Activated CD4-positive, alpha-beta T cell treated with anti-CD3 and anti-CD28 coated beads for 24 hours (primary cell): ENCODE measurements at regions not wholly inside any gene's neighbourhood (a gene's known extent, or its start where the extent isn't known, plus 50 kb on each side); places are given as distances from the start of the nearest gene placed in this dataset.
"Not testable (repeated sequence)": the region's sequence is repeated elsewhere in the genome, so short reads cannot be mapped to it uniquely, and the experiment has no call there.

Source experiments
- DNase-seq, 2 donors: peaks; one replicate each; pipeline ENCODE4 v3.0.0-alpha.2; 2020; ENCODE audit warnings: low read depth in 2 of 2

DNA sequence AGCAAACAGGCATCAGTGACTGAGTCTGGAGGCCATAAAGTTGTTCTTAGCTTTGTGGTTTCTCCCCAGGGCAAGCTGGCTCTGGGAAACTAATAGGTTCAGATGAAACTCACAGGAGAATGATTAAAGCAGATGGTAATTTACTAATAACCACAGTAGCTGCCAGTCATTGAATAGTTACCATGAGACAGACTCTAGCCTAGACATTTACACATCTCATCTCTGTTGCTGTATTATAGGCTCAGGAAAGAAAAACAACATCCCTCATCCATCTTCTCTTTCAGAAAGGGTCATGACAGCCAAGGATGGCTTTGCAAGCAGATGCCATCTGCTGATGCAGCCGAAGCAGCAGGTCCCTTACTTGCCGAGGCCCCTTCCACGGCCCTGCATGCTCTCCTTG lies 314.0 kb upstream of the ID2 start:
- DNase-seq = no peak

DNA sequence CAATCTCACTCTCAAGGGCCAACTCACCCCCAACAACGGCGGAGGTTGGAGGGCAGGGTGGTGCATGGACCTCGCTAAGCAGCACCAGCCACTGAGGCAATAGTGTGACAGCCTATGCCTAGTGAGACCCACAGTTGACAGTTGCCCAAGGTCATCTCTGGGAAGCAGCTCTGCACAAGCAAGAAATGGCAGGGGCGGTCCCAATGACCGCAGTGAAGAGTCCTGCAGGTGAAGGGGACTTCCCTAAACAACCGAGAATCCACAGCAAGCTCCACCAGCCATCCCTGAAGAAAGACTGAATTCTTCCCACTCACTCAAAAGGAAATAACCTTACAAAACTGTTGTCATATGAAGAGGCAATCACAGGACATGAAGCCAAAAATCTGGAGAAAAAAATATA lies 313.4 kb upstream of the ID2 start:
- no peak for DNase-seq

DNA sequence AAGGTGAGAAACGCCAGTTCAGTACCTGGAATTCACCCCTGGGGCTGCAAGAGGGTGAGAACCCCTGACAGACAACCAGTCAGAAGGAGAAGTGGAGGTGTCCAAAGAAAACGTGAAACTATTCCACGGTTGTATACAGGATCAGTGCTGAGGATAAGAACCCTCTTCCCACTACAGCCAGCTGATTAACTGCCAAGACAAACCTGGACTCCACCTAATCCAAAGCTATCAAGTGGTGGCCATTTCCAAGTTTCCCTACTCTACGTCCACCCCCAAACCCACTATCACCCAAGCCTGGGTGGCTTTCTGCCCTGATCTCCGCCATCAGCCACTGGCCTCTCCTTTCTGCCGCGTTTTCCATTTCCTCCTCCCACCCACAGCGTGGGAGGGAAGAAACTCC lies 312.3 kb upstream of the ID2 start:
- DNase-seq = no peak

DNA sequence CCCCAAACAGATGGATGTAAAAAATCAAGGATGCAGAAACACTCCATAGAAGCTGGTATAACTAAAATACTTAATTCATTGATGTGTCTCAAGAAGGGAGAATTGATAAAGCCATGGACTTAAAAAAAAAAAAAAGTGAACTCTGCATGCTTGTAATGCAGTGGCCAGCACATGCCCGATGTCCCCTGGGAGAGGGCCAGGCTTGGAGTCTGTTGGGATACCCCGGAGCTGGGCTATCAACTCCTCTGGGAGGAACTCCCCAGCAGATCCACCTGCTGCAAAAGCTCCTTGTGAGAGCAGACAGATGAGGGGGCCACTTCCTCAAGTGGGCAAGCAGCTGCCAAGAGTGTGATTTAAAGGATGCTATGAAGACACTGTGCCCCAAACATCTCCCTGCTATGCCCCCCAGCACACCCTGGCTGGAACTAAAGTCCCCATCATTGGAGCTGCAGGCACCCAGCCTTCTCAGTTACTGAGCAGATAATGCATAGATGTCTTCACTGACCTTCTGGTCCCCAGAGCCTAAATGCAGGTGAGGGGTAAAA lies 311.5 kb upstream of the ID2 start:
- no peak for DNase-seq

DNA sequence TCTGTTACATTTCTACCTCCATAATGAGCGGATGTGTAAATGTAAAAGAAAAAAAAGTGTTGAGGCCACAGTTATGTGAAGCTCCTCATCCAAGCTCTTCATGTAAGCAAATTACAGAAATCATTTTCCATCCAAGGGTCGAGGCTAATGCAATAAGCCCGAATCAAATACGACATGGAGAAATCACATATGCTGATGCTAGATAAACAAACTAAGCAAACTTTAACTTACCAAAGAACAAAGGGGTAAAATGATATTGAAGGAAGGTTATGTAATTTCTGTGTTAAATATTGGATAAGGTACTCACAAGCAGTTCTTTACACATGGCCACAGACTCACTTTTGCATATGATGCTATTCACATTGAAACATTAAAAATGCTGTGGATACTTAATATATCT lies 310.2 kb upstream of the ID2 start:
- no peak for DNase-seq

DNA sequence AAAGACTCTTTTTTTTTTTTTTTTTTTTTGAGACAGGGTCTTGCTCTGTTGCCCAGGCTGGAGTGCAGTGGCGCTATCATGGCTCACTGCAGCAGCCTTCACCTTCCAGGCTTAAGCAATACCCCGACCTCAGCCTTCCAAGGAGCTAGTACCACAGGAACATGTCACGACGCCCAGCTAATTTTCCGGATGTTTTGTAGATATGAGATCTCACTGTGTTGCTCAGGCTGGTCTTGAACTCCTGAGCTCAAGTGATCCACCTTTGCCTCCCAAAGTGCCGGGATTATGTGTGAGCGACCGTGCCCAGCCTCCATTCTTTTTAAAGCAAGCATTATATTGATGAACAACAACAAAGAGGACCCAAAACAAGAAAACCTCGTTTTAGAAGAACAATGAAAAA lies 307.1 kb upstream of the ID2 start:
- DNase-seq = no peak

DNA sequence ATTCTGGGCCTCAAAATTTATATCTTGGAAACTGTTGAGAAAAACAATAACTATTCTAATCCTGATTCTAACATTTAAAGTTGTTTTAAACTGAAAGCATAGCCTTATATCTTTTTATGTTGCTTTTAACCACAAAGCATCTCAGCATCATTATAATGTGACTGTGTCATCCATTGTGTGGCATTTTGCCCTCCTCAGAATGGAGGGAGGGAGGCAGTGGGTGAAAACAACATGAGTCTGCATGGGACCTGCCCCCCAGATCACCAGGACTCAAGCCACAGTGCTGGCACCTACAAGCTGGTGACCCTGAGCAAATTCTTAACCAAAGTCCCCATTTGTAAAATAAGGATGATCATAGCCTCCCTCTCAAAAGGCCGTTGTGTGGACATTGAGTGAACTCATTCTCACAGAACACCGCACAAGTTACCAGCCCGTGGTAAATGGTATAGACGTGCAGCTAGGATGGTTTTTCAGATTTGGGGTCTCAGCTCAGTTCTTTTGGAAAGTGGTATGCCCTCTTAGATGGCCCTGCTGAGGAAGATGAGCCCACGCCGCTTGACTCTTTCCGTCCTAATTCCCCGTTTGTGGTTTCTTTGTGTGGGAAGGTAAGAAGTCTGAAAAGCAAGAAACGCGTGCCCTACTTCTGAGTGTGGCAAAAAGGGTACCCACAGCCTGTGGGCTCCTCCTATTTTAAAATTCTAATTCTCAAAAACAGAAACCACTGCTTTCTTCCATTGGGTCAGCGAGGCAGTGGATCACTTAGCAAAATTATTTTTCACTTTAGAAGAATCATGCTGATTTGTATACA lies 305.0 kb upstream of the ID2 start:
- DNase-seq = no peak

DNA sequence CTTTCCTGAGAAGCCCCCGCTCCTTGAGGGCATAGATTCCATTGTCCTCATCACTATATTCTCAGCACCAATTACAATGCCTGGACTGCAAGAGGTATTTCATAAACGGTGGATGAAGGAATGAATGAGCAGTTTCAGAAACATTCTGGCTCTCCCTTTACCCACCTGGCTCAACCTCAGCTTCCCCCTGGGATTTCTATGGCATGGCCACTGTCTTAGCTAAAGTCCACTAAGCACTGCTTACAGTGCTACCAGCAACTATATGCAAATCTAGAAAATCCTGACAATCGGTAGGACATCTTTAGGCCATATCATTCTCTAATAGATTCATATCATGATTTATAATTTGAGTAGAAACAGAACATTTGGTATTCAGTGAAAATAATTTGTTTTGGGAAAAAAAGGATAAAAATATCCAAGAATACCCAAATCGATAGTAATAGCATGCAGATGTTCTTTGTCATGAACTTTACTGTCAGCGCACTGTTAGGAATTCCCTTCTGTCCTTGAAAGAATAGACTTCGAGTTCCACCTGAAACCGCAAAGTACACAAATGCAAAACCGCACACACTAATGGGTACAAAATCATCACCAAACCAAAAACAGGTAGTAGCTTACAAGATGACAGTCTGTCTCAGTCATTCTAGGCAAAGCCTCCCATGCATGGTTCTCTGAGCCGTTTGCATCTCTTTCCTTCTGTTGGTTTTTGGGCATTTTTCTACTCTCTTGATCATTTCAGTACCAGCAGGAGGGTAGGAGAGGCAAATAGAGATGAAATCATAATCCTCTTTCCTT lies 303.6 kb upstream of the ID2 start:
- DNase-seq = no peak

DNA sequence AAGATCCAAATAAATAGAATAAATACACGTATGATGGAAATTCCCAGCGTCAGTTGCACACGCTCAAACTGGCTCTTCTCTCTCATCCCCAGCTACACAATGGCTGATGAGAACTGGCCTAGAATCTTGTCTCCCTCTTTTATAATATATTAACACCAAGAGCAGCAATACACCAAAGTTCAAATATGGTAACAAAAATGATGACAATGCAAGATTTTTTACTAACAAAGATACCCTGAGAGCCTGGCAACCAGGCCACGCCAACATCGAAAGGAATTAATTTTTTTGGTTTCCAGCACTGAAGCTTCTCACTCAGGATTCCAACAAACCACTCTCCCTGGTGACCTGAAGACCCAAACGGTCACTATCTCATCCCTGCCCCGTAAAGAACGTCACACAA lies 302.7 kb upstream of the ID2 start:
- DNase-seq = no peak

DNA sequence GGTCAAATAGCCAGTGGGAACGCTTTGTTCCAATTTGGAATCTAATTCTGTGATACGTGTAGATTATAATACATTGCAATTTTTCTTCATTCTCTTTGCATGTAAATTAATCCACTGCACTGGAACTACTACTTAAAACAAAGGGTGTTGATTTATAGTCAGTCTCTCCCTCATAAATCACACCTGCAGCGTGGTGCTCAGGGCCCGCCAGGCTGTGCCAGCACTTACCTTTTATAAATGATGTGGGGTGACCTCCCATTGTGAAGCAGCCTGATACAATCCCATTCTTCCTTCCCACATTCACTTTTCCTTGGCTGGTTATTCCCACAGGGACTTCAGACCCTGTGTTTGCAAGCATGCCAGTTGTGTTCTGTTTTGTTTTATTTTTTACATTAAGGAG lies 302.3 kb upstream of the ID2 start:
- DNase-seq = no peak

DNA sequence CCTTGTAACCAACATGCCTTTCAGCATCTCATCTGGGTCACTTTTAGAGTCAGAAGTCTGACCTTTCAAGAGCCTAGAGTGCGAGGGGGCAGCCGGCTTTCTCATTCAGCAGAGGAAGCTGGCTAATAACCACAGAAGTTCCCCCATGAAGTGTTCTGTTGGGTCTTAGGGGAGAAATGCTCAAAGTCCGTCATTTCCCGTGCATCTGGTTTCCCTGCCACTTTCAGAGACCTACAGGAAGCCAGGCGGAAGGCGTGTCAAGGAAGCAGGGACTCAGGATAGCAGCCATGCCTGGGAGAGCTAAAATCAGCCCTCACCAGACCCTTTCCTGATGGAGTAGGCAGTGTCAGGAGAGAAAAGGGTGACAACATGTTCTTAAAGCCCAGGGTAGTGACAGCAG lies 301.8 kb upstream of the ID2 start:
- no peak for DNase-seq

DNA sequence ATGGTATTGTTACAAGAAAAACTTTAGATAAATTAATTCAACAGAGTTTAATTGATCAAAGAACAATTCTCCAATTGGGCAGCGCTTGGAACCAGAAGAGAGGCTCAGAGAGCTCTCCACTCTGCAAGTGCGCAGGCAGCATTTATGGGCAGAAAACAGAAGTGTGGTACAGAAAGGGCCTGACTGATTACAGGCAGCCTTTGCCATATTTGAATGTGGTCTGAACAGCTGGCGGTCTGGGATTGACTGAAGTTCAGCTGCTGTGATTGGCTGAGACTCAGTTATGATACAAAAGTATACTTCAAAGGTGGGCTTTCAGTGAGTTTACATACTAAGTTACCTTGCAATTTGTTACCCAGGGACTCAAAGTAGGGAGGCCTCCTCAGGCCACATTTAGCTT lies 301.3 kb upstream of the ID2 start:
- no peak for DNase-seq

DNA sequence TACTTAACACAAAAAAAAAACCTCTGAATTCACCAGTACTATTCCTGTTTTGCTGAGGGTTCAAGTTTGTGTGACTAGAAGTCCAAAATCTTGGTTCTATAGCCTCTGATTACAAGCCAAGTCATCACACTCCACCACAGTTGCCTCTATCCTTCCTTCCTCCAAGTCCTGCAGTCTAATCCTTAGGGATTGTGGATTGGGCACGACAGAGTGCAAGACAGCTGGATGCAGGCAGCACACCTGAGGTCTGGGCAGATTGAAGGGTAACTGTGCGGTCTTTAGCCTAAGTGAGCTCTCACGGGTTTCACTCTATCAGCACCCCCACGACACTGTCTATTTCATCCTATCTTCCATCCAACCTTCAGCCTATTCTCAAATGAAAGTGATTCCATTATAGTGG lies 299.4 kb upstream of the ID2 start:
- DNase-seq = no peak

DNA sequence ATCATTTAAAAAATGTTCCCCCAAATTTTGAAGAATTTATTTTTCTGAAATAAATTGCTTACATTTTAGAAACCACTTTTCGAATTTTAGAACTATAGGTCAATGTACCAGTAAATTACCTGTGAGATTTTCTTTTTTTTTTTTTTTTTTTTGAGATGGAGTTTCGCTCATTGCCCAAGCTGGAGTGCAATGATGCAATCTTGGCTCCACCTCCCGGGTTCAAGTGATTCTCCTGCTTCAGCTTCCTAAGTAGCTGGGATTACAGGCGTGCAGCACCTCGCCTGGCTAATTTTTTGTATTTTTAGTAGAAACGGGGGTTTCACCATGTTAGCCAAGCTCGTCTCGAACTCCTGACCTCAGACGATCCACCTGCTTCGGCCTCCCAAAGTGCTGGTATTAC lies 295.1 kb upstream of the ID2 start:
- DNase-seq = not testable (repeated sequence)

DNA sequence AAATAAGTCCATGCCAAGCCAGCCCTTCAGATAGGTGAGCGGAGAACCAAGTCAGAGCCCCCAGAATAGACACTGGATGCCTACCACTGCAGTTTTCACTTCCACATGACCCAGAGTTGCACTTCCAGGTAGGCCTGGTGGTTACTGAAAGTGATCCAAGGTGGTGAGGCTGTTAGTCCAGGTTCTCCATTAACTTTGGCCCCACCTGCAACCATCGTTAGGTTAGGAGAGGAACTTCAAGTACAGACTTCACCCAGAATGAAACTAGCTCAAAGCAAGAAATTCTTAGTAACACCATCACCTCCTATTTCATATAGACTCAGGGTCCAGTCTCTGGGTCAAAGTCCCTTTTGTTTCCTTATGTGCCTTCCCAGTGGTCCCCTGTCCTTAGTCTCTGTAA lies 293.1 kb upstream of the ID2 start:
- no peak for DNase-seq

DNA sequence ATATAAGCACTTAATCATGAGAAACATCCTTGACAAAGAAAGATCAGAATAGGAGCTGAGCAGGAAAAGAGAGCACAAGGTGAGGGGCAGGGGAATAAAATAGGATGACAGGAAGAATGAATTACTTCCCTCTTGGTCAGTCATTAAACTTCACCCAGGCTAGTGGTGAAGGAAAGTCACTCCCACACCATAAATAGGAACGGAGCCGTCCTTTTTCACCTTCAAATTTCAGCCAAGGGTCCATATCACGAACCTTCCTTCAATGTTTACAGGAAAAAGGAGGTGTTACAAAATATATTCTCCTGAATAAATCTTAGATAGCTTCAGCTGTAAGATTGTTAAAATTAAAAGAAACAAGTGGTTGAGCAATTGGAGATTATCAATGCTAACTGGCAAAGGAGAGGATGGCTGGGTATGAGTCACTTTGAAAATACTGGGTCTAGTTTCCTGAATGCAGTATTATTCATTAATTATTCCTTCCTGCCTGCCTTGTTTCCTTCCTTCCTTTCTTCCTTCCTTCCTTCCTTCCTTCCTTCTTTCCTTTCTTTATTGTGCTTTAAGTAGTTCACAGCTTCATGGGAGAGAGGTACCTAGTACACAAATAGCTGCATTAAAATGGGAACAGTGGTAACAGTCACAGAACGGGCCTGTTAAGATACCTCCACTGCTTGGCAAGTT lies 292.3 kb upstream of the ID2 start:
- no peak for DNase-seq

DNA sequence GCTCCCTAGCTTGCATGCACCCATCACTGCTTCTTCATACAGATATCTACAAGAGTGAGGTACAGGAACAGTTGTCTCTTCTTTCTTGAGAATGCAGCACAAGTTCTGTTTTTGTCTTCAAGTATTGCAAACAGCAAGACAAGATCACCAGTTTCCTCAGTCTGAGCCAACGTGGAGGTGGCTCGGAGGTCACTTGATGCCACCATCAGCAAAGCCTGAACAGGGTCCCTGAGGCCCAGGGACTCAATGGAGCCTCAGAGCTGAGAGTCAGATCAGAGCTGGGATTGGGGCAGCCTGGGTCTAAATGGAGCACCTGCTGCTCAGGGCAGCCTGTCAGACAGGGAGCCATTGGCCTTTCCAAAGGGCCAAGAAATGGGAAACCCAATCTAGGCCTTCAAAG lies 290.7 kb upstream of the ID2 start:
- DNase-seq = no peak

DNA sequence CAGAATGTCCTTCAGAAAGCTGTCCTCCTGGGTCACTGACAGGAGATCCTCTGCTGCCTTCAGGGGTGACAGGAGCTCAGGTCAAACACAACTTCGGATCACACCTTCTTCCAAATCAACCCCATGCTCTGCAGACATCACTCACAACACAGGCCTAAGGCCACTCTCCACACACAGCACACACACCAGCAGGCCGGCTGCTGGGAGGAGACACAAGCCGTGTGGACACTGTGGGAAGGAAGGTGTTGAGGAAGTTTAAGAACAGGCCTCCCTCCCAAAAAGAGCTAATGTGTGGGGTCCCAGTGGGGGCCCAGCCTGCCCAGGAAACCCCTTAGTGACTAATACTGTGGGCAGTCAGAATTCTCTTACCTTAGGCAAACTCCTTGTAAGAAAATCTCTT lies 290.3 kb upstream of the ID2 start:
- no peak for DNase-seq

DNA sequence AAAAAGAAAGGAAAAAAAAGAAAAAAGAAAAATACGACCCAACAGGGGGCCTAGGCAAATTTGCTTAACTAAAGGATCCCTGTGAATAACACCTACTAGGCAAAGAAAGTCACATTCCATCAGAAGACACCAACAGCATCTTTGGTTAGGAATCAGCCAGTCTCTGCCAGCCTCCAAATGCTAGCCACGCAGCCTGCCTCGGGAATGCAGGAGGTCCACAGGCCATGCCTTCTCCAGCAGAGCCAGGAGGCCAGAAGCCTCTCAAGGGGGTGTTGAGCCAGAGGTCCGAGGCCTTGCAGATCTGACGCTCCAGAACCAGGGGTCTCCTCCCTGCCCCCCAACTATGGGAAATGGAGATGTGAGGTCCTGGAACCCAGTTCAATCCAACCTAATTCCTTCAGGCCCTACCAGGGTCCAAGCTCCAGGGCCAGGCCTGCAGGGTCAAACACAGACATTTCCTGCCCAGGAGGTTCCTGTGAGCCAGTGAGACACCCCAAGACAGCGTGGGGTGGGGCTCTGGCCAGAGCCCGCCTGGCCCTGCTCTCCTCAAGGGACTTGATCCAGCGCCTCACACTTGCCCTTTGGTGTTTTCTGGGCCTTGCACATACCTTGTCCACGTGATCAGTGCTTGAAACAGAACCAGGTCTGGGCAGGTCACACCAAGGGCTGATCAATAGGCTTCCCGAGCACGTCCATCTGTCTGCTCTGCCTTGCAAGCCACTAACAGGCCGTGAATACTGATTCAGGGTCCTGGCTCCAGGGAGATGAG lies 289.6 kb upstream of the ID2 start:
- no peak for DNase-seq

DNA sequence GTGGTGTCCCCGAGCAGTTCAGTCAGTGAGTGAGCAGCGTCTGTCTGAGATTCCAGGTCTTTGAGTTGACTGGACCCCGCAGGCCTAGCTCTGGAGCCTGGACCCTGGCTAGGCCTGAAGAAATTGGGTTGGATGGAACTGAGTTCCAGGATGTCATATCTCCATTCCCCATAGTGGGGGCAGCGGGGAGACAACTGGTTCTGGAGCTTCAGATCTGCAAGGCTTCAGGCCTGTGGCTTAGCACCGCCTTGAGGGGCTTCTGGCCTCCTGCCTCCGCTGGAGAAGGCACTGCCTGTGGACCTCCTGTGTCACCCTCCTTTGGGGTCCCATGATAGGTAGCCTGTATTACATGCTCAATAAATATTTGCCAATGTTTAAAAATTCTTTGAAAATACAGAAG lies 288.4 kb upstream of the ID2 start:
- DNase-seq = no peak

DNA sequence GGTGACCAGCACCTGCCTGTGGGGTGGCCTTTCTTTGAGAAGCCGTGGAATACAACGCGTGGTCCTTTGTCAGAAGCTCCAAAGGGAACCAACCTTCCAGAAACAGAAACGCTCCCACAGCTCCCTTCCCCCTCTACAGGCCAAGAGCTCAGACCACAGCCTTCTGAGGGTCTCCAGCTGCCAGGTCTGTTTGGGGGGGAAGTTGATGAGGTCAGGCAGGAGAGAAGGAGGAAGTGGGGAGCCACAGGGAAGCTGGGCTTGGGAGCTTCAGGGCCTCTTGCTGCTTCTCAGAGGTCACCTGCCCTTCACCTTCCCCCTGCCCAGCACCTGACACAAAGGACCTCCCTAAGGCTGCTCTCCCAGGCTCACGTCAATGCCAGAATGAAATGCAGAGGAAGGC lies 287.7 kb upstream of the ID2 start:
- DNase-seq = no peak
